Fibroblast of skin of right biceps (primary cell): ENCODE measurements at regions not wholly inside any gene's neighbourhood (a gene's known extent, or its start where the extent isn't known, plus 50 kb on each side); places are given as distances from the start of the nearest gene placed in this dataset.

Source experiments
- DNase-seq: peaks from one replicate; pipeline ENCODE4 v3.0.0-alpha.2; 2013

DNA sequence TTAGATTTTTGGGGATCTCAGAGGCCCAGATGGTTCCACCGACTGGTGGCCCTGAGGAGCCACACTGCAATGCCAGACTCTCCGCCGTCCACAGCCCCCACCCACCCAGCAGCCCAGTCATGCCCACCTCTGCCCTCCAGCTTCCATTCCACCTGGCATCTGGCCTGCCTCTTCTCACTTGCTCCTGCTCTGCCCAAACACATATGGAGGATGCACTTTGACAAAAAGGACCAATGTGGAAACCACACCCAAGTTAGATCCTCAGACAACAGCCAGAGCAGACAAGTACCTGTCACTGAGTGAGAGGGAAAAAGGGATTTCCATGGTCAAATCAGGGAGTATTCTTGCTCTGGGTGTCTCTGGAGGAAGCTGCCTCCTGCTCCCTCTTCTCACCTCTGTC, 120.6 kb upstream of the NXT1 start:
- DNase-seq, result no peak

DNA sequence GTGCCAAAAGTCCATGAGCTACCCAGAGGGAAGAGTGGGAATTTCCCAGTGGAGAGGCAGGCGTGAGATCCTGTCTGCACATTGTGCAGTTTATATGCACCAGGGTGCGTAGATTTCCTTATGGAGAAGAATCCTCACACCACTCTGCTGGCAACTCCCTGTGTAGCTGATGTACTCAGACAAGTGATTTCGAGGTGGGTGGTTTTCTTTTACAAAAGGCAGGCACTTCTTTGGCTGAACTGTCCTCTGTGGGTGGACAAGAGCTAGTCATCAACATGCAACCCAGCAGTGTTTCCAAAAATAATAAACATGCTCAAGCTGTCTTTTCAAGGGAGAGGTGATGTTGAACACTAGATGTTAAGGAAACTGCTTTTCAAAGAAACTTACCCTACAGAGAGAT, 121.7 kb upstream of the NXT1 start:
- DNase-seq, result peak; percentile 43

DNA sequence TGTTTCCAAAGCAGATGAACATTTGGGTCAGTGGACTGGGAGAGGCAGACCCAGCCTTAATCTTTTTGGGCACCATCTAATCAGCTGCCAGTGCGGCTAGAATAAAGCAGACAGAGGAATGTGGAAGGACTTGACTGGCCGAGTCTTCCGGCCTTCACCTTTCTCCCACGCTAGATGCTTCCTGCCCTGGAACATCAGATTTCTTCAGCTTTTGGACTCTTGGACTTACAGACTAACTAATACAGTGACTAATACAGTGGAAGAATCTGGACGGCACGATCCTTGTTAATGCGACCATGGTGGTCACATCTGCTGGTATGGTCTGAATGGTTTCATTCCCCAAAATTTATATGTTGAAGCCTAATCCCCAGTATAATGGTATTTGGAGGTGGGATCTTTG, 122.6 kb upstream of the NXT1 start:
- DNase-seq, result no peak

DNA sequence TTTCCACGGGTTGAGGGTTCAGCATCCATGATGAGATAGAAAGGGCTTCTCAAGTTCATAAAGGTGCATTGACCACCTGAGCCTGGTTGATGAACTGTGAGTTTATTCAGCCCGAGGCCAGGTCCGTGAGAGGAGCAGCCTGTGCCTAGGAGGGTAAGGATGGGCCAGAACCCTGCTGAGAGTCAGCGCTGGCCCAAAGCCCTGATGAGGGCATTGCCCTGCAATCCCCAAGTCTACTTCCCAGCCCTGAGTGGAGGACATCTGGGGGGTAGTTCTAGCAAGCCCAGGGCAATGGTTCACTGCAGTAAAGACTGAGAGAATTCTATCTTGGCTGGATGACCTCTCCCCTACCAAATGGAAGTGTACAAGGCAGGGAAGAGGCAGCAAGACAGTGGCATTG, 123.3 kb upstream of the NXT1 start:
- no peak for DNase-seq

- no peak for DNase-seq
Measured at GRCh38 chr20:23226612-23227265, 123.9 kb upstream of the NXT1 start.

DNA sequence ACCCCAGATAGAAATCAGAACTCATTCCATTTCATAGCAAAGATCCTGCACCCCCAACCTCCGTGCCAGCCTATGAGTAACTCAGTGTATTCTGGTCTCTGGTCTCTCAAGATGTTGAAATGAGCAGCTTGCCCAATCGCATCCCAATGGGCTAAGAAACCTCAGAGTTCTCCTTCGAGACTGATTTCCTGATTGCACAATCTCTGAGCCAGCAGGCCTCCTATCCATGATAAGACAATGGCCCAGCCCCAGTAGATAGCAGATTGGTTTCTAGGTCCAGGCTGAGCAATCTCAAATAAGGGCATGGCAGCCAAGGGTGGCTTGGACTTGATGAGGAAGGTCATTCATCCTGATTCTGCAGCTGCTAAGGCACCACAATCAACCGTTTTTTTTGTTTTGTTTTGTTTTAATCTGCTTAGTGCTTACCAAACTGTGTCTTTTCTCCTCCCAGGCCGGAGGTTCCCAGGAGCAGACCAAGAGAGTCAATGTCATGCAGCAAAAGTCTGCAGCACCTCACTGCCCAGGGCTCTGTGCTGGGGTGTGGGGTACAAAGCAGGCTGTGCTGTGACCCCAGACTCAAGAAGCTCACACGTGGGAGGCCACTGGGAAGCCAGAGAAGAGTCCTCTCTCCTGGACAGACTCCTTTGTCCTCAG, 125.1 kb upstream of the NXT1 start:
- DNase-seq, result peak; percentile 65

- DNase-seq, result no peak
Measured at GRCh38 chr20:23224806-23225205, 125.8 kb upstream of the NXT1 start.

DNA sequence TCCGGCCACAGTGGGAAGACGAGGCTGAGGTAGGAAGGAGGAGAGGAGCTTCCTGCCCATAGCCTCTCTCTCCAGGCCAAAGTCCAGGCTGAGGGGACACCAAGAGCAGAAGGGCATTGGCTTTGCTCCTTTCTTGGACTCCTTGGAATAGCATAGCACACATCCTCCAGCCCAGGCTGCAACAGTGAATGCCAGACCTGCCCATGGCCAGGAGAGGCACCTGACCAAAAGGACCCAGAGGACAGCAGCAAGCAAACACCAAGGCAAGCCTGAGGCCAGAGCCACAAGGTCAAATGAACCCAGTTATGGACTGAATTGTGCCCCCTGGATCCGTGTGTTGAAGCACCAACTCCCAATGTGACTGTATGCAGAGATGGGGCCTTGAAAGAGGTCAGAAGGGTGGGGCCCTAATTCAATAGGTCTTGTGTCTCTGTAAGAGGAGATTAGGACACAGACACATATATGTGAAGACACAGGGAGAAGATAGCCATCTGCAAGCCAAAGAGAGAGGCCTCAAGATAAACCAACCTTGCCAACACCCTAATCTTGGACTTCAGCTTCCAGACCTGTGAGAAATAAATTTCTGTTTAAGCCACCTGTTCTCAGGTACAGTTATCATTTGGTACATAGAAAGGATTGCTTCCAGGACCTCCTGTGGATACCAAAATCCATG, 126.5 kb upstream of the NXT1 start:
- DNase-seq, result no peak

GRCh38 chr20:23222531-23223200, 127.9 kb upstream of the NXT1 start:
- no peak for DNase-seq

- DNase-seq, result no peak
Measured at GRCh38 chr20:23217023-23217422, 130.9 kb upstream of the CD93 start.

- no peak for DNase-seq
Measured at GRCh38 chr20:23215344-23215995, 129.3 kb upstream of the CD93 start.

DNA sequence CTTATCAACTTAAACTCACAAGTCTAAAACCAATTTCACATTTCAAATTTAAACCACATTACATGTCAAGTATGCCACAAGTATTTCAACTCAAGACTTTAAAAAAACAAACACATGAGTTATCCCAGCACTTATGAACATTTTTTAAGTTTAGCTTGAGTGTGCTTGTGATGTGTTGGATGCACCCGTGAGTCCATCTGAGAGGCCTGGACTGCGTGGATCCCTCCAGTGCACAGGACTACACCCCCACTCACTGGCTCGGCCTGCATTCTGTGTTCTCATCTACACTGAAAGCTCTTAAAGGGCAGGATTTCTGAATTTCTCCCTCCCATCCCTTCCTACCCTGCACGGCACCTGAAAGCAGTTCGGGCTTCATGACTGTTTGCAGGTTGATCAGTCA, 128.8 kb upstream of the CD93 start:
- peak; percentile 26 for DNase-seq

- no peak for DNase-seq
Measured at GRCh38 chr20:23212464-23212995, 126.4 kb upstream of the CD93 start.

DNA sequence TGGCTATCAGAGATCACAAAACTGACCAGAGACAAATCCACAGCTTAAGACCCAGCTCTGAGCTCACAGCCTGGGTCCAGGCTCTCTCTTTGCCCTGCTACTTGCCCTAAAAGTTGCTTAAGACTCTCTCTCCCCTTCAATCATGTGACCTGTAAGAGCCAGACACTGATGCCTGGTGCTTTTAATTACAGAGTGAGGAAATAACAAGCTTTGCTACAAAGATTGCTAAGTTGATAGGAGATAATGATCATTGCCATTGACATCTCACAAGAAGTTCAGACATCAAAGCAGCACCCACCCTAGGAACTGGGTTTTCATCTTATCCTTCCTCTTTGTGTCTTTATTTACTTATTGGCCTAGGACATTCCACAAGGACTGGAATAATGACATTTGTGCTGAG, 125.9 kb upstream of the CD93 start:
- DNase-seq, result no peak

DNA sequence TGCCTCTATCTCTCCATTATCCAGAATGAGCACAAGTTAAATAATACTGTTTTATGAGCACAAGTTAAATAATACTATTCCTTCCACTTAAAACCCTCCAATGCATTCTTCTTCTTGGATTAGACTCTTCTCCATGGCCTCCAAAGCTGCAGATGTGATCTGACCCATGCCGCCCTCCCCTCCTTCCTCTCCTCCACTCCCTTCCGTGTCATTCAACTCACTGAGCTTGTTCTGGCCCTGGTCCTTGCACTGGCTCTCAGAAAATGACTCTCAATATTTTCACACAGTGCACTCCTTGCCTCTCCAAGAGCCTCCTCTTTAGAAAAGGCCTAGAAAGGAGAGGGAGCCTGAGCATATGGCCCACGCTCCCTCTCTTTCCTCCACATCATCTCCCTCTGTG, 125.0 kb upstream of the CD93 start:
- no peak for DNase-seq

DNA sequence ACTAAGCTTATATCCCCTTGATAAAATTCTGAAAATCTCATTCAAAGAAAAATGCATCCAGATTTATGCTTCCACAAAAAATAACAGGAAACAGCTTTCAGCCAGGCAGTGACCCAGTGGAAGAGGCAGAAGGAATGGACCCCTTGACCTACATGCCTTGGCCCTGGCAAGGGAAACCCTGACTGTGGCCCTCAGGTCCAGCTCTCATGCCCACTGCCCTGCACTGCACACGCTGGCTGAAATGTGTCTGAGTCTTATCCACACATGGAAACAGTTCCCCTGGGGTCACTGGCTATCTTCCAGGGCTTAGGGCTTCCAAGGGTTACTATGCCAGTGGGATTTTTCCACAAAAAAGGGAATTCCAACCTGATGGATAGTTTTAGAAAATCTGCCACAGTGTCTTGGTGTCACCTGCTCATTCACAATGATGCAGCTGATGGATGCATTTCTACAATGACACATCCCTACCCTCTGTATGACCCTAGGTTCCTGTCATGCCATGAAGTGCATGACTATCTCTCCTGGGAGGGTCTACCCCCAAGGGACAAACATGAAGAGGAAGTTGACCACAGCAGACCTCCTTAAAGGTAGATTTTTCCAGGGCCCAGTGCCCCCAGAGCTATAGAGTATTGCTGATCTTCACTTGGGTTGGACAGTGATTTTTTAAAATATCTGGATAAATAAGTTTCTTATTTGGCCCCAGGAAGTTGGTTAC, 121.9 kb upstream of the CD93 start:
- no peak for DNase-seq

DNA sequence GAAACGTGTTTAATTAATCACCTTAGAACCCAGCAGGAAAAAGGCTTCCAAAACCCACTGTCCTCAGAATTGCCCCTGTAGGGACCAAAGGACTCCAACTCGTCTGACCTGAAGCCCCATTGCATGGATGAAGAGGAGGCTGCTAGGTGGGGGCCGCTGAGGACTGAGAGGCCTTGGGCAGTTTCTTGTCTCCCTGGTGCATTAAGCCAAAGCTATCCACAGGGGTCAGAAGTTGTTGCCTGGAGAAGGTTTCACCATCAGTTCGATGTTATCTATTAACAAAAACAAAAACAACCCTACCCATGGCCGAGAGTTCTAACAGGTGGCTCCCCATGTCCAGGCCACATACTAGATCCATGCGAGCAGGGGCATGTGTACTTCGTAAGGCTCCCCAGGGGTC, 120.9 kb upstream of the CD93 start:
- DNase-seq, result no peak

- no peak for DNase-seq
Measured at GRCh38 chr20:23206061-23206460, 119.9 kb upstream of the CD93 start.

DNA sequence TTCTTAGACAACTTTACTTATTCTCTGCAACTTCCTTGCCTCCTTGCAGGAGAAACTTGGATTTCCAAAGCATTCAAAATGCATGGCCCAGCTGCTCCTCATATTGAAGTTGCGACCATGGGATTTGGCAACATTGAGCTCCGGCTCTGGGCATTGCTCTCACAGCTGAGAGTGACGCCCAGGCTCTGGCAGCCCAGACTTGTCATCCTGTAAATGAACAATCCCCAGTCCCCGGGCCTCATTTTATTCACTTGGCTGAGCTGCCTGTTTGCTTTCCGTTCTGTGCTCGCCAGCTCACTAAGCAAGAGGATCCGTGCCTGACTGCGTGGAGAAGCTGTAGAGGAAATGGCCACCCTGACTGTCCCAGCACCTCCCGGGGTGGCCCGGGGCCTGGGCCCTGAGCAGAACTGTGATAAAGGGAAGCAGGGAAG, 119.5 kb upstream of the CD93 start:
- peak; percentile 34 for DNase-seq

GRCh38 chr20:23205211-23205610, 119.1 kb upstream of the CD93 start:
- no peak for DNase-seq

- DNase-seq, result no peak
Measured at GRCh38 chr20:23203951-23204730, 118.0 kb upstream of the CD93 start.

DNA sequence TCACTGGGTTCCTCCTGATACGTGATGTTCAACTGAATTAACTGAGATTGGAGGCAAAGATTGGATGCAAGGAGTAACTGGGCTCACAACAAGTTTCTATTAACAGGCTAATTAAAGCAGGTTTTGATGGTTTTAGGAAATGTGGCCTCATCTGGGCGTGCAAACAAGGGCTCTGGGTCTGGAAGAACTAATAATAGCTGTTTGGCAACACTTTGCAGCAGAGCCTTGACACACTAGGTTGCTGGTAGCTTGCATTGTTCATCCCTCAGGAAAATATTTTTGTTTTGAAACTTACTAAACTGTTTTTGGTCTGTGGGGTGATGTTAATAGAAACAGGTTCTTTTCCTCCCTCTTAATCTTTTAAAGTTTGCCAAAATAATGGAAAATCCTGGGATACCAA, 117.2 kb upstream of the CD93 start:
- DNase-seq, result no peak
